Renal pelvis (tissue), 1 donor: ENCODE measurements at regions not wholly inside any gene's neighbourhood (a gene's known extent, or its start where the extent isn't known, plus 50 kb on each side); places are given as distances from the start of the nearest gene placed in this dataset.

Source experiments
- DNase-seq: peaks from one replicate; pipeline ENCODE4 v3.0.0-alpha.2; 2013

DNA sequence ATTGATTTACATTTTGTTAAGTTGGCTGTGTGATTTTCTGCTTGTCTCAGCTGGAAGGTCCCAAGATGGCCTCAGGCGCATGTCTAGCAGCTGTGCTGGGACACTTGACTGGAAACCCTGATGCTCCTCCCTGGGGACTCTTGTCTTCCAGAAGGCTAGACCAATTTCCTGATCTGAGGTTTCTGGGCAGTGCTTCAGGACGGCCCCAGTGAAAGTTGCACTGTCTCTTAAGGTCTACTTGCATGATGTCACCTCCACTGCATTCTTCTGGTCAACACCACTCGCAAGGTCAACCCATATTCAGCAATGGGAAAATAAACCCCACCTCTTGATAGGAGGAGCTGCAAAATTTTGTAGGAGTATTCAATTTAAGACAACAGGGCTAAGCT lies 116.0 kb downstream of the SALL1 start:
- no peak for DNase-seq

DNA sequence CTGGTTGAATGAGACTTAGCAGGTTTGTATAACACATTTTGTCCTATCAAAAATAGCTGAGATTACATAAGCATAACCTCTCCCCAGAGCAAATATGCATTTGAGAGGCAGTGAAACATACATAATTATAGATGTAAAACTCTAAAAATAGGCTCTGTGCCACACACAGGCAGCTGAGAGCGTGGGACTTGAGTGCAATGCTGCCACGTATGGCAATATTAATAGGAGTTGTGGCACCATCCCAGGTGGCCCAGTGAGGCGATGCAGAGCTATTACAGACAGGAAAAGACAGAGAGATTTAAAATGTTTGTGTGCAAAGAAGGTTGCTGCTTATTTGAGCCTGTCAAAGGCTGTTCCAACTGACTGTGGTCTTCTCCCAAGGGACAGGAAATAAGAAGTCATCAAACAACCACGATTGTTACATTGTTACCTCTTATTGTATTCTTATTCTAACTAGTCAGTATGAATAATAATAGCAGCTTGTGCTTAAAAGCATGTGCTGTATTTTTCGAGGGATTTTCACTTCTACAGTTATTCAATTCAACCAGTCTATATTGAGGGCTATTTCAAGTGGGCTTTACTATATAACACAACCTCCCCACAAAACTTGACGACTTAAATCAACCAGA lies 116.5 kb downstream of the SALL1 start:
- no peak for DNase-seq

DNA sequence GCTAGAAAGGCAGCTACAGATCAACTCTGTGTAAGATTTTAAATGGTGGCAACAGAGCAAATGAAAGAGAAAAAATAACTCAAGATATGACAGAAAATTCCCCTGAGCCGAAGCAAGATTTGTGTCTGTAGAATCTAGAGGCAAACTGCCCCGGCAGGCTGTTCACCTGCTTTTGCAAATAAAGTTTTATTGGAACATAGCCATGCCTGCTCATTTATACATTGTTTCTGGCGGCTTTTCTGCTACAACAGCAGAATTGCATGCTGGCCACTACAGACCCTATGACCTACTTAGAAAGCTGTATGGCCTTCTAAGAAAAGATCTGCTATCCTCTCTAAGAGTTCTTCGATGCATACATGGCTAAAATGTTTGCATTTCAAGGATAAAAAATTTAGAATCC lies 119.5 kb downstream of the SALL1 start:
- DNase-seq: no peak

GRCh38 chr16:51030516-51030915 lies 120.6 kb downstream of the SALL1 start:
- no peak for DNase-seq

GRCh38 chr16:51025588-51026290 lies 125.3 kb downstream of the SALL1 start:
- no peak for DNase-seq

DNA sequence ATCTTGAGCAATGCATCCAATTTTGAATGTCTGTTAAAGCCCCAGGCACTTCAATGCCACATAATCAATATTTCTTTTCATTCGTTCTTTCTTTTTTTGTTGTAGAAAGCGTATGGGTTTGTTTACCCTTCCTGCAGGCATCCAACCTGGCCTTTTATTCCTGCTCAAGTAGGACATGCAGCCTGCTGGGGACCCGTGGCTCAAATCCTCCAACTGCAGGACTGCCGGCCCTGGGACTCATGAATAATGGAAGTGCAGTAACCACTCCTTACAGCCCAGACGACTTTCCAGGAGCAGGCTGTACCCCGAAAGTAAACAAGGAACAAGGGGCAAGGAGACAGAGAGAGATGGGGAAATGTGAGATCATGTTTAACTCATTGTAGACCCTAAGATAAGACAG lies 126.4 kb downstream of the SALL1 start:
- DNase-seq: no peak

DNA sequence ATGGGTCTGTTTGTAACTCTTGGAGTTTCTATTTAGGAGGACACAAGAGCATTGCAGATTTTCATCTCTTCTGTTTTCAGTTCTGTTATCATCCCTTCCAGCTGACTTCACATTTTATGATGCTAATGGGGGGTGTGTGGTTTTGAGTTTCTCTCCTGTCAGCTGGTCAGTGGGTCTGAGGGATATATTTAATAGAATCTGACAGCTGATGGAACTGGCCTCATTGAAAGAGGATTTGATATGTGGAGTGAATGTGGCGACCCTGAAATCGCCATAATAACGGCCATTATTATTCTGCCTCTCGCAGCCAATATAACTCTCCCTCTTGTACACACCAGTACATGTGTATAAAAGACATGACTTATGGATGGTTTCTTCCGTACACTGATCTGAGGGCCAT lies 128.1 kb downstream of the SALL1 start:
- no peak for DNase-seq

DNA sequence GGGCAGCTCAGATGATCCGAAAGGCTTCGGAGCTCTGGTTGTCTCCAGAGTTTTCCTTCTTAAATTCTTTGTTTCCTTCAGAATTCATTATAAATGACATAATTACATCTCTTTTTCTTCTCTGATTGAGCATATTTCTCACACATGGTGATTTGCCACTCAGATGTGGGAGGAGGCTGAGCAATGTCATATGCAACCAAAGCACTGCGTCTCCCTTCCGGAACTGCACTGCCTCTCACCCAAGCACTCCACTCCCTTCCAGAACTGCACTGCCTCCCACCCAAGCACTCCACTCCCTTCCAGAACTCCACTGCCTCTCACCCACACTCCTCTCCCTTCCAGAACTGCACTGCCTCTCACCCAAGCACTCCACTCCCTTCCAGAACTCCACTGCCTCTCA lies 131.5 kb downstream of the SALL1 start:
- no peak for DNase-seq

DNA sequence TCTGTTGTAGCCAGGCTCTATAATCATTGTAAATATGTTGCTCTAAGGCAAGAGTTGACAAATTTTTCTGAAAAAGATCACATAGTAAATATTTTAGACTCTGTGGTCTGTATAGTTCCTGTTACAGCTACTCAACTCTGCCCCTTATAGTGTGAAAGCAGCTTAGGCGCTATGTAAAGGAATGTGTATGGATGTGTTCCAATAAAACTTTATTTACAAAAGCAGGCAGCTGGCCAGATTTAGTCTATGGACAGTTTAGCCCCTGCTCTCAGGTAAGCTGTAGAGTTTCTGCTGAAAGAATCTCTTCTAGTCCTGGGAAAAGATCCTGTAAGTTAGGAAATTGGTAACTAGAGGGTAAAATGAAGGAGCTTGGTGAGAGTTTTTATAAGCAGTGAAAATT lies 133.1 kb downstream of the SALL1 start:
- DNase-seq: no peak

GRCh38 chr16:51012396-51012795 lies 138.7 kb downstream of the SALL1 start:
- no peak for DNase-seq

DNA sequence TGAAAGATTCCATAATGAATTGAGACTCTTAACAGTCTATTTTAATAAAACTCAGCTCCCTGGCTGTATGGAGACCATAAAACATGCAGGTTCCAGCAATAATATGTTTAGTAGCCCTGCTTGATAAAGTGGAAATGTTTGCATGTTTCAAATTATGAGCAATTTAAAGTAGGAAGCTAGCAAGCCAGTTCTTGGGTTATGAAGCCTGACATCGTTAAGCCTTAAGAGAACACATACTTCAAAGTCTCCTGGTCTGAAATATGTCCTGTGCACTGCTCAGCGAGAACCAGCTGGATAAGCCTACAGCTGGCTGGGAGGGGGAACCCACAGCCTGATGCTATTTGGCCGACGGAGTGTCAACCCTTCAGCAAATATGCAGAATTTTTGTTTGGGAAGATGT lies 140.3 kb downstream of the SALL1 start:
- DNase-seq: no peak

GRCh38 chr16:51009813-51010212 lies 141.3 kb downstream of the SALL1 start:
- DNase-seq: no peak

DNA sequence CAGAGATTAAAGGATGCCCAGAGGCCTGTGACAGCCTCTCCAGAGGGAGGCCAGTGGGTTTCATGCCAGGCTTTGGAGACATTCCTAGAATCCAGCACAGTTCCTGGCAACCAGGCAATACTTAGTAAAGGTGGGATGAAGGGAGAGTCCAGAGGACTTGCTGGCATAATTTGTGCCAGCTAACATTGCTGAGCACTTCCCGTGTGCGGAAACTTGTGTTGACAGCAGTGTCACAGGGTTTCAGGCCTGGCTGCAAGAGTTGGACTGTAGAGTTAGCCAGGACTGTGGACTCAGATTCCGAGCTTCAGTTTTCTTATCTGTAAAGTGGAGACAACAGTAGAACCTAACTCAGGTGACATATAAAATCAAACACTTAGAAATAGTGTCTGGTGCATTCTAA lies 141.7 kb downstream of the SALL1 start:
- no peak for DNase-seq

GRCh38 chr16:51008607-51009006 lies 142.5 kb downstream of the SALL1 start:
- DNase-seq: no peak

- DNase-seq: no peak
Observed at GRCh38 chr16:51008037-51008436, 143.0 kb downstream of the SALL1 start.

DNA sequence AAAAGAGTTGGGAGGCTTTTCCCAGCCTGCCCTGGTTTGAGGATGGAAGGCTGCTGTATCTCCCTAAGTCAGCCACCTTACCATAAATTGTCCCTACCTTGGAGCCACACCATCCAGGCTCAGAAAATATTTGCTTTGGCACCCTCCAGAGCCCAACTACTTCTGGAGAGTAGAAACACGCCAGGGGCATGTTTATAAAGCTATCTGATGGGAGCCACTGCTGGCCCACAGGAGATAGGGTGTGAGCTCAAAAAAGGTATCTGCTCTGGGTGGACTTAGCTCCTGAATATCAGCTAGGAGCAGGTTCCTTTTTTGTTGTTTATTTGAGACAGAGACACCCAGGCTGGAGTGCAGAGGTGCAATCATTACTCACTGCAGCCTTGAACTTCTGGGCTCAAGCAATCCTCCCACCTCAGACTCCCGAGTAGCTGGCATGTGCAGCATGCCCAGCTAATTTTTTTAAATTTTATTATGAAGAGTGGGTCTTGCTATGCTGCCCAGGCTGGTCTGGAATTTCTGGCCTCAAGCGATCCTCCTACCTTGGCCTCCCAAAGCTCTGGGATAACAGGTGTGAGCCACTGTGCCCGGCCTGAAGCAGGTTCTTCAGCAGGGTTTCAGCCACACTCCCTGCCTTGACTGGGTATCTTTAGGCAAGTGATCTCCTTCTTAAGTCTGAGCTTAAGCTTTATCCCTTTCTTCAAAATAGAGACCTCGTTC lies 147.1 kb downstream of the SALL1 start:
- no peak for DNase-seq

GRCh38 chr16:51002881-51003490 lies 148.1 kb downstream of the SALL1 start:
- DNase-seq: no peak

DNA sequence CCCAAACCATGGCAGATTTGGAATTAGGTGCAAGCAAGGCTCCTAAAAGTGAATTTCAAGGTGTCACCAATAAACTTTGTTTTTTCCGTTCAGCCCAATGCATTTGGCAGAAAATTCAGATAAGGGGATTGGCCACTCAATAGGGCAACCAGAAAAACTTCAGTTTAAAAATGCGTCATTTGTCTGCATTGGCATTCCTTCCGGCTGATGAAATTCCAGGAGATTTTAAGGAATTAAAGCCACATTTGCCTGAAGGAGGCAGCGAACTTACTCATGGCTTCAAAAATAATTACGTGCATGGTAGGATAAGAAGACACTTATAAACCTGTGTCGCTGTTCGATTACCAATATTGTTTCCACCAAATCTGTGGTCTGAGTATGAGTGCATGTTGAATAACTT lies 151.9 kb downstream of the SALL1 start:
- no peak for DNase-seq

DNA sequence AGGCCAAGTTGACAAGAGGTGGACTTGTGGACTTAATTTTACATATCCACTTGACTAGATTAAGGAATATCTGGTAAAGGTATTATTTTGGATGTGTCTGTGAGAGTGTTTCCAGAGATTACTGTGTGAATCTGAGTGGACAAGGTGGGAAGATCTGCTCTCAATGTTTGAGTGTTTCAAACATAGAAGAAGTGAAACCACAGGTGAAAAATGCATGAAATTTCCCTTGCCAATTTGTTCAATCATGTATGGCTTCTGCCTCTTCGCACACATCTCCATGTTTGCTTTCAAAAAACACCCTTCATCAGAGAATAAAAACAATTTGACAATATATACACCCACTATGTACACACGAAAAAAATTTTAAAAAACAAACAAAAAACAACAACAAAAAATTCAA lies 152.7 kb downstream of the SALL1 start:
- DNase-seq: no peak

DNA sequence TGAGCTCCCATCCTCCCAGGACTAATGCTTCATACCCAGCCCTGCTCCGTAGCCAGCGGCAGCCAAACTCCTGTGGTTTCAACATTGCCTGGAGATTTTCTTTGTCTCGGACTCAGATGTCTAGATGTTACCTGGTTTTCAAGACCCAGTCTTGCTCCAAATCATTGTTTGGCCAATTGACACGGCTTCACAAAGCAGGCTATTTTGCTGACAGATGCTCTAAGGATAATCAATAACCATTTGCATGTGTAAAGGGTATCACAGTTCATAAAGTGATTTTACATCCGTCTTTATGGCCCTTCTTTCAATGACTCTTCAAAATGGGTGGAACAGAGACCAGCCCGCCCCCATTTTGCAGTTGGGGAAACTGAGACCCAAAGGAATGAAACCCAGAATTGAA lies 153.4 kb downstream of the SALL1 start:
- DNase-seq: no peak

GRCh38 chr16:50996830-50997186 lies 154.3 kb downstream of the SALL1 start:
- DNase-seq: peak; percentile 5

DNA sequence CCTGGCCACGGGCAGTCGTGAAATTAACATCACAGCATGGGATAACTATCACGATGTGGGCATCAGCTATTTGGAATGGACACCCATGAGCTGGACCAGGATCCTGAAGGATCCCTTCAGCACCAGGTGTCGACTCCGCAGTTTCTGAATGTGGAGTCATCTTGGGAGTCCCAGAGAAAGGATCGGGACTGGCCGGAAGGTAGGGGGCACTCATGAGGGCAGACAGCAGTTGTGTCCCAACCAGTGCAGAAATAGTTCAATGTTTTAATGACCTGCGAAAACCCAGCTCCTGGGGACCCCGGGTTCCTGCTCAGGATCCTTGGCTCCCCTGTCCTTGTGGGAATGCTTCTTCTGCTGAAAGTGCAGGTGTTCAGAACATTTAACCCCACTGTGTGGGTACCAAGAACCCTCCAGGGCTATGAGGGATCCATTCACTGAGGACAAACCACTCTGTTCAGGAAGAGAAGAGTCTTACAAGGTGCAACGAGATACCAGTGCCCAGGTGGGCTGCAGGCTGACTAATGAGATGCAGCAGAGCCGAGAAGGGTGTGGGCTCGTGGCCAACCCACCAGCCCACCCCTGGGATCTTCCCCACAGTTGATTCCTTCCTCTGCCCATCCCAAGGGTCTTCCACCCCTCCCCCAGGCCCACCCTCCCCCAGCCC lies 154.8 kb downstream of the SALL1 start:
- DNase-seq: no peak

- no peak for DNase-seq
Observed at GRCh38 chr16:50994995-50995394, 156.1 kb downstream of the SALL1 start.
